Heart left ventricle (tissue), 16 donors: ENCODE measurements at regions not wholly inside any gene's neighbourhood (a gene's known extent, or its start where the extent isn't known, plus 50 kb on each side); places are given as distances from the start of the nearest gene placed in this dataset.

Experiments used
- ATAC-seq, 4 donors: fragments of 200-7000 bp; cut with Tn5 transposase; one replicate each; pipeline ENCODE4 v1.9.1; 2020 to 2022; ENCODE audit warnings: moderate library complexity in 4 of 4, mild to moderate bottlenecking in 3 of 4, moderate number of reproducible peaks in 1 of 4
- DNase-seq, 5 donors: peaks; one replicate each; pipeline ENCODE4 v3.0.0-alpha.2; 2020
- H3K27ac ChIP-seq, 12 donors: fragments of 200-600 bp; sonication (generic) in 4 of 12; one replicate each; pipeline versions ENCODE4 v1.5.0 to v1.8.0; 2016 to 2022; ENCODE audit warnings: mild to moderate bottlenecking in 2 of 12
- H3K27me3 ChIP-seq, 9 donors: fragments of 200-600 bp; sonication (generic) in 2 of 9; one replicate each; pipeline versions ENCODE4 v1.5.1 to v1.8.0; 2016 to 2022; ENCODE audit warnings: mild to moderate bottlenecking in 3 of 9
- H3K36me3 ChIP-seq, 9 donors: fragments of 200-600 bp; sonication (generic) in 2 of 9; one replicate each; pipeline versions ENCODE4 v1.5.0 to v1.8.0; 2018 to 2022; ENCODE audit warnings: mild to moderate bottlenecking in 2 of 9
- H3K4me1 ChIP-seq, 12 donors: fragments of 200-600 bp; sonication (generic) in 4 of 12; one replicate each; pipeline versions ENCODE4 v1.5.0 to v1.8.0; 2016 to 2022; ENCODE audit warnings: mild to moderate bottlenecking in 3 of 12
- H3K4me3 ChIP-seq, 12 donors: fragments of 200-600 bp; sonication (generic) in 4 of 12; one replicate each; pipeline versions ENCODE4 v1.5.0 to v1.8.0; 2017 to 2022; ENCODE audit warnings: mild to moderate bottlenecking in 9 of 12, moderate library complexity in 4 of 12
- H3K9me3 ChIP-seq, 12 donors: fragments of 200-600 bp; sonication (generic) in 4 of 12; one replicate each; pipeline versions ENCODE4 v1.5.0 to v1.8.0; 2016 to 2022; ENCODE audit warnings: mild to moderate bottlenecking in 1 of 12
- CTCF ChIP-seq, 12 donors: fragments of 200-600 bp; sonication (generic) in 4 of 12; IDR thresholded peaks; one replicate each; pipeline versions ENCODE4 v1.5.0 to v1.8.0; 2018 to 2022; ENCODE audit warnings: antibody characterized with exemption in 12 of 12, mild to moderate bottlenecking in 5 of 12
- POLR2A ChIP-seq, 2 donors: fragments of 450-650 bp; IDR thresholded peaks; one replicate each; pipeline ENCODE4 v1.6.1; 2017; ENCODE audit warnings: antibody characterized with exemption in 2 of 2, mild to moderate bottlenecking in 2 of 2, moderate library complexity in 2 of 2
- WGBS, 4 donors: extraction: QIAGEN DNeasy Blood & Tissue Kit in 2 of 4; methylation state at CpG; one replicate each; pipeline versions ENCODE4 v1.1.5 to v1.1.7; 2013 to 2018; 5-methylcytosine and 5-hydroxymethylcytosine counted together
- intact Hi-C, 10 donors: fragments of 100-400 bp; cut with DNase I; formaldehyde crosslinking; loops; one replicate each; pipeline versions ENCODE4 v1.11.1 to v1.14.2; 2022
- donor health status: ischemic (EF 13 %, LVEDD 7.1; RV severe dilation, severe dysfunction).
- donor health status: healthy with polysubstance abuse.
- donor health status: DM: no; HTN: yes; CAD: no.
- donor health status: DM: no; HTN: no; CAD: no.
- donor health status: ischemic (EF 25% LVEDD 6.9; RV normal size, moderate dysfunction).
- donor health status: ischemic (EF 25% LVEDD 5.7; RV mildly dilated, moderate dysfunction).
- donor health status: healthy.
- donor health status: DM: yes; HTN: yes; CAD: no.
- donor health status: ischemic (EF 35%, LVEDD 5.7; RV mildly dilated, moderate dysfunction).
- donor health status: nonischemic (EF 11% LVEDD 7.7; RV severe dilation, severe dysfunction).
- donor health status: DM: yes; HTN: yes; CAD: no.
- donor health status: PGD.
- donor health status: ischemic (EF 29% LVEDD 5.4; RV normal size, mild dysfunction).
- donor health status: nonischemic (EF 23%, LVEDD 6.1; RV moderate dilation, normal function).

- no peak overlapping the region for H3K27ac ChIP-seq
- no peak for DNase-seq
- WGBS, 4 donors = 95 to 100% (median 98%) methylated on average over 1 of the region's 1 CpG
- intact Hi-C loops = loop anchor here in 1 of 10 donors (5.0 kb wide), 1 partner anchor 39 kb away; no protein-coding TSS in a partner anchor
- H3K36me3 ChIP-seq = no peaks in the 10 kb centered on the region
- TF ChIP-seq CTCF (IDR thresholded peaks at IDR 0.05) (no peak), POLR2A (IDR thresholded peaks at IDR 0.05) (no peak)
- no peak for ATAC-seq
- H3K9me3 ChIP-seq = peaks cover 0 to 26% (median 12%) of the 10 kb centered on the region in 12 donors
- peaks cover 0 to 11% (median 0%) of the 10 kb centered on the region in 12 donors for H3K4me1 ChIP-seq
- no peaks in the 10 kb centered on the region for H3K27me3 ChIP-seq
- H3K4me3 ChIP-seq = no peak overlapping the region
Measured at GRCh38 chr2:144931480-144931879, 411.6 kb upstream of the ZEB2 start.

GRCh38 chr2:144927429-144927828, 407.5 kb upstream of the ZEB2 start:
- WGBS, 4 donors = 72 to 88% (median 86%) methylated on average over 1 of the region's 1 CpG
- no peaks in the 10 kb centered on the region for H3K27me3 ChIP-seq
- H3K27ac ChIP-seq = no peak overlapping the region
- intact Hi-C loops = no loop called here
- no peak overlapping the region for H3K4me3 ChIP-seq
- H3K4me1 ChIP-seq = peaks cover 0 to 3% (median 0%) of the 10 kb centered on the region in 12 donors
- DNase-seq = no peak
- no peak for ATAC-seq
- TF ChIP-seq CTCF (IDR thresholded peaks at IDR 0.05) (no peak), POLR2A (IDR thresholded peaks at IDR 0.05) (no peak)
- no peaks in the 10 kb centered on the region for H3K36me3 ChIP-seq
- H3K9me3 ChIP-seq = peaks cover 0 to 38% (median 16%) of the 10 kb centered on the region in 12 donors

GRCh38 chr2:144925886-144926285, 406.0 kb upstream of the ZEB2 start:
- Histone ChIP-seq H3K9me3 (peaks cover 0 to 38% (median 16%) of the 10 kb centered on the region in 12 donors), H3K27ac (no peak overlapping the region), H3K4me1 (peaks cover 0 to 5% (median 0%) of the 10 kb centered on the region in 12 donors), H3K36me3 (no peaks in the 10 kb centered on the region), H3K4me3 (no peak overlapping the region), H3K27me3 (no peaks in the 10 kb centered on the region)
- intact Hi-C loops = no loop called here
- no peak for DNase-seq
- no peak for TF ChIP-seq POLR2A (IDR thresholded peaks at IDR 0.05)
- TF ChIP-seq CTCF (IDR thresholded peaks at IDR 0.05) = no peak
- no peak for ATAC-seq
- 65 to 74% (median 66%) methylated on average over 4 of the region's 4 CpGs for WGBS, 4 donors

- Histone ChIP-seq H3K27me3 (no peaks in the 10 kb centered on the region), H3K27ac (no peak overlapping the region), H3K9me3 (peaks cover 0 to 38% (median 16%) of the 10 kb centered on the region in 12 donors), H3K36me3 (no peaks in the 10 kb centered on the region), H3K4me1 (peaks cover 0 to 5% (median 0%) of the 10 kb centered on the region in 12 donors), H3K4me3 (no peak overlapping the region)
- no peak for ATAC-seq
- intact Hi-C loops = no loop called here
- TF ChIP-seq POLR2A (IDR thresholded peaks at IDR 0.05) = no peak
- no peak for TF ChIP-seq CTCF (IDR thresholded peaks at IDR 0.05)
- no peak for DNase-seq
Measured at GRCh38 chr2:144924827-144925226, 404.9 kb upstream of the ZEB2 start.
